AG08396 (cell line): ENCODE measurements at regions not wholly inside any gene's neighbourhood (a gene's known extent, or its start where the extent isn't known, plus 50 kb on each side); places are given as distances from the start of the nearest gene placed in this dataset.
"Not testable (repeated sequence)": the region's sequence is repeated elsewhere in the genome, so short reads cannot be mapped to it uniquely, and the experiment has no call there.

Experiments used
- DNase-seq: peaks from one replicate; pipeline ENCODE4 v3.0.0; 2012; ENCODE audit warnings: low spot score, mixed read lengths

DNA sequence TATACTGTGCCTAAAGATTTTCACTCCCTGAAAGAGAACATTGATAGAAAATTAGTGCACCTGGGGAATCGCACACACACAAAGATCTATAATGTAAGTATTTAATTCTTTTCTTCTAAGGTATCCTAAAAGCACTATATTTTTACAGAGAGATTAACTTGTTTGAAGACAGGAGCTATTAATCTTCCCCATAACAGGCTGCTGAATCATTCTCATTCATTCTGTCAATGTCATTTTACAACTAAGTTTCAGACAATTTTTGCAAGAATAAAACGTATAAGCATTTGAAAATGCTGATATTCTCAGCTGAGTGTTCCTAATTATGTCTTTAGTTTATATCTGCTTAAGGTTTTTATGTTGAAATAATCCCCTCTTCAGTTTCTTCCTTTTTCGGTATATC lies 776.7 kb downstream of the NXPH1 start:
- DNase-seq: no peak

DNA sequence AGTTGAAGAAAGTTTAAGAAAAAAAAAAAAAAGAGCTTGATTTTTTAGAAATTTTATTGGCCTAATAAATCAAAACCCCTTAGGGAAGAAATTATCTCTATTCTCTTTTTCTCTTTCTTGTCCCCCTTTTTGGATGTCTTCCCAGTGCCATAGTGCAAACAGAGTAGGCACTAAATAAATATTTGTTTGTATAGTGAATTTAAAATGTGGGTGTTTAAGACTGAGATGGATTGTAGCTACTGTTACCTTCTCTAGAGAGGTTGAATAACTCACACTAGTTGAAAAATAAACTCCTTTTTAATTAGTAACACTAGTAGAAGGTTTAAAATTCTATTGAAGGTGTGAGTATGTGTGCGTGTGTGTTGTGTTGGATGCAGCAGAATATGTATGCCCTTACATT lies 783.8 kb downstream of the NXPH1 start:
- DNase-seq: no peak

DNA sequence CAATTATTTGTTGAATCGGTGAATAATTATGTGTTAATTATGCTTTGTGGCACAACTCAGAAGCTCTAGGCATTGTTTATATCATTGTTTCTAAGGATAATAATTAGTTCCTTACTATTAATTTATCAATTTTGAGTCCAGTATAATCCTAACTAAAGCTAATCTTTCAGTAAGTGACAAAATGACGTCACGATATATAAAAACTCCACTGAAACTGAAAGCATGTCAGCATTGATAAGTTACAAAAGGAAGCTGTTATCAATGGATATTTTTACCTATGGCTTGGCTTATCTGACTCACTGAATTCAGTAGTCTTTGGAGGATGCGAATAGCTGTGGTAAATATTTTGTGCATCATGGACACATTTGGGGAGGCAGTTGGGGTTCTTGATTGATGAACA lies 793.1 kb downstream of the NXPH1 start:
- DNase-seq: no peak

DNA sequence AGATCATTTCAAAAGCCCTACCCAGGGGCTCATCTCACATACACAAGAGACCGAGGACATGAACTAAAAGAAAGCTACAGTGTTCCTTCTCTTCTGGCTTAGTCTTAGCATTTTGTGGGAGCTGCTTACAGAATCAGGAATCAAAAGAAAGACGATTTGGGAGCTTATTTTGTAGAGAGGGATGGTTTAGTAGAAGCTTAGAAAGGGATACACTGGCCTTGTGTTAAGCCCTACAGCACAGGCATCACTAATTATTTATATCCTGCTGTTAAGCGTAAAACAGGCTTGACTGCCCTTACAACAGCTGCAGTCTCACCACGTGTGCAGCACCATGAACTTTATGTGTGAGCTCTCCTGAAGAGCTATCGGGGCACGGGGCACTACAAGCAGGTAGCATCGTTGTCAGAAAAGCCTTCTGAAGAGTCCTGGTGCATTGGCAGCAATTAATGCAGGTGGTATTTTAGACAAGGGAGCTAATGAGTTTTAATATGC lies 798.3 kb downstream of the NXPH1 start:
- DNase-seq: no peak

DNA sequence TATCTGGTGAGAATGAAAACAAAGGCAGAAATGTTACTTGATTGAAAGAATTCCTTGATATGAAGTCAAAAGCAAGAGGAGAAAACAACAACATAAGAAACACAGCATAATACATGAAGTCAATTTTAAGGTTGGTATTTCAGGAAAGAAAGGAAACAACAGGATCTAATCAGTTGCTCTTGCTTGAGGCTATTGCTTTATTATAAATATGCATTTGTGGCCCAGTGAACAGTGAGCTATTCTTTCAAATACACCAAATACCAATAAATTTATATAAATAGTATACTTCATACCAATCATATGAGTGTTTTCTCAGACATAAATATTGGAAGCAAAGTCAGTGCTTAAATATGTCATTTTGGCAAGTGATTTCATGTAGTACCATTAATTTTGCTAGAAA lies 806.6 kb downstream of the NXPH1 start:
- DNase-seq: no peak

DNA sequence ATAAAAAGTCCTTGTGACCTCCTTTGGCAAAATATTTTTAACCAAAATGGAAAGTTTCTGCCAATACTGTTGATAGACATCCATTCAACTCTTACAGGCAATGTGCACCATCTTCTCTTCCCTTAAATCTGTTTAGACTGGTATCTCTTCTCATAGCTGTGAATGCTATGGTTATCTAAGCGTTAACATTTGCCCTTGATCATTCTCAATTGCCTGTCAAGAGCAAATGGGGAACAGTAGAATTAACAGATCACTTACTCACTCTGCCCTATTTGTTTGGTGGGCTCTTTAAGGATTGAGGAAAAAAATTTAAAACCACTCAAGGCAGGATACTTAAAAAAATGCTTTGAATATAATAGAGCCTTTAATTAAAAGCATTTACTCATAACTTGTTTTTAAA lies 808.4 kb downstream of the NXPH1 start:
- DNase-seq: no peak

DNA sequence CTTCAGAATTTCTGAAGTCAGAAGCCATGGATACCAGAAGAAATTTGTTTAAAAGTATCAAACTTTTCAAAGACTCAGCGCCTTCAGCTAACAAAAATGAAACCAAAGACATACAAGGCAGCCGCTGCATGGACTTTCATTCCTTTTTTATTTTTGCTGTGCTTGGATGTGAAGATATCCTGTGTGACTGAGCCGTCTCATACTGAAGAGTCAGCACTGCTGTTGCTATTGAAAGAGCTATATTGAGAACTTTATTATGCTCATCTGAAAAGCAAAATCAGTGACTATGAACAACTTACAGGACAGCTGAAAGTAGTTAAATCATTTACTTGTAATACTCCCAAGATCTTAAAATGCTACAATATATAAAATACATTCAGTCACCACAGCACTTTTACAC lies 809.2 kb downstream of the NXPH1 start:
- no peak for DNase-seq

DNA sequence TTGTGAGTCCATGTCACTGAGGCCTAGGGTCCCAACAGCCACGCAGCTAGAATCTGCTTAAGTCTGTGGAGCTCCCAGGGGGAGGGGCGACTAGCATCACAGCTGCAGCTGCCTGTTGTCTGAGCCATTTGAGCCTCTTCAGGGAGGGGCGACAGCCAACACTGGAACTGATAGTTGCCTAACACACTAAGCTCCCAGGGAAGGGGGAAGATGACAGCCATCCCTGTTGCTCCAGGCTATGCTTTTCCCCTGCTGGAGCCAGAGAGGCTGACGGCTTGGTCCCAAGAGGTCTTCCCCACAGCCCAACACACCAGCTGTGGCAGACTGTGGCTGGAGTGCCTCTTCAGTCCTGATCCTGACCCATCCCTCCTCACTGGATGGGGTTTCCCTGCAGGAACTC lies 817.5 kb downstream of the NXPH1 start:
- DNase-seq: no peak

DNA sequence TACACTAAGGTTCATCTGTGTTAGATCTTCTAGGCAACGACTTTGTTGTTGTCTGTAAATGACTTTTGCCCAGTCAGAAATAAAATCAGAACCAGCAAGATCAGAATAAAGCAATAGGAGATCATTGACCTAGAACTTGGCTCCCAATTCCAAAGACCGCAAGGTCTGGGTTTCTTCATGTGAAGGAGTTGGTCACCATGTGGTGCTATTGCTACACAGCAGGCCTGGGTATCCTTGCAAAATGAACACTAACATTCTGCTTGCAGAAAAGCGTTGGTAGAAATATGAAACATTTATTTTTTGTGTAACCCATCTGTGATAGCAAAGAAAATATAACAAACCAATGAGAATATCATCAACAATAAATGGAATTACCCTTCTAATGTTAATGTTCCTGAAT lies 831.0 kb downstream of the NXPH1 start:
- no peak for DNase-seq

DNA sequence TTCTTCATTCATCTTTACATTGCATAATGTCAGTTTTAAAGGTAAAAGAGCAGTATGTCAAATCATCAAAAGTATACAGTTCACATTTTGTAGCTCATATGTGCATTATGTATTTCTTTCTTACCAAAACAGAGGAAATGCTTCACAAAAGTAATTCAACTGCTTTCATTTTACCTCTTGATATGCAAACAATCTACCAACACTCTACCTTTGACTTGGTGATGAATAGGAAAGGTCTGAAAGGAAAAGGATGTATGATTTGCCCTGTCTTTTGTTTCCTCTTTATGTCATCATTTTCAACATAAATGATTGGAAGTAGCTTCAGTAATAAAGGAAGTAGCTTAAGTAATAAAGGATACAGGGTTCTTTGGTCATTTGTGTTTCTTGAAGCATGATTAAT lies 846.7 kb downstream of the NXPH1 start:
- DNase-seq: no peak

DNA sequence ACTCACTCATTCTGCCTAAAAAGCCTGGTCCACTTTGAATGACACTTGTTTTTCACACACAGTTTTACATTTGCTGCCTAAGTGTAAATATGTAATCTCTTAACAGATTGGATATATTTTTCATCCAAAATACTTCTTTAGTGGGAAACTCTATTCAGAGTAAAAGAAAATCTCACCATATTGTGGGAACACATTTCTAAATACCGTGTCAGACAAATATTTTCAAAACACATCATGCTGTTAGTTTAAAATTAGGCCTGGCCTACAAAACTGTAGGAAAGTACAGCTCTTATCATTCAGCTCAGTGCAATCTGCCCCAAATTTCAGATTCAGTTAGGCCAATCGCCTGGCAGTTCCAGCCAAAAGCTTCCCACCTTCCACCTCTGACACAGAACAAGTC lies 849.8 kb downstream of the NXPH1 start:
- no peak for DNase-seq

DNA sequence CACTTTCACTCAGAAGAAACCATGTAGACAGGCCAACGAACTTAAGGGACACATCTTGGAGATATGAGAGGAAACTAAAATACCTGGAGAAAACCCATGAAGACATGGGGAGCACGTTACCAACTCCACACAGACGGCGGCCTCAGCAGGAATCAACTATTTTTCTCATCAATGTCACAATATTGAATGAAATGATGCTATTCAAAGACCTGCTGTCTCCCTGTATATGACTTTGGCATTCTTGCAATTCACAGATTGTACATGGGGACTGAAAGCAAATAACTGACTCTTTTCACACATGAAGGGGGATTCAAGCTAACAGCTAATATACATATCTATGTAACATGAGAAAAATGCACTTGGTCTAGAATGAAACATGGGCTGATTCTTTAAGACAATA lies 869.0 kb downstream of the NXPH1 start:
- DNase-seq: no peak

DNA sequence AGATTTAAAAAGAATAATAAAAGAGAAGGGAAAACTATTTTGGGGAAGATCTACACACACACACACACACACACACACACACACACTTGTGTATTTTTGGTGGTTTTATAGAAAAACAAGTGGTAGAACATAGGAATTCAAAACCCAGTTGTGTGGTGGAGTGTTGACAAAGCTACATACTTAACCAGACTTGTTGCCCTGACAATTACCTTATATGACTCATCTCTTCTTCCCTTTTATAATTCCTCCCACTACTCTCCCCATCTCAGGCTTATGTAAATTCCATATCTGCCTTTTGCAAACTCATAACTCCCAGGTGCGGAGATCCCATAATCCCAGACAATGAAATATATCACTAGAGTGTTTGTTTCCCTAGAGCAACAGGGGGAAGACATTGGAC lies 873.7 kb downstream of the NXPH1 start:
- DNase-seq: no peak

DNA sequence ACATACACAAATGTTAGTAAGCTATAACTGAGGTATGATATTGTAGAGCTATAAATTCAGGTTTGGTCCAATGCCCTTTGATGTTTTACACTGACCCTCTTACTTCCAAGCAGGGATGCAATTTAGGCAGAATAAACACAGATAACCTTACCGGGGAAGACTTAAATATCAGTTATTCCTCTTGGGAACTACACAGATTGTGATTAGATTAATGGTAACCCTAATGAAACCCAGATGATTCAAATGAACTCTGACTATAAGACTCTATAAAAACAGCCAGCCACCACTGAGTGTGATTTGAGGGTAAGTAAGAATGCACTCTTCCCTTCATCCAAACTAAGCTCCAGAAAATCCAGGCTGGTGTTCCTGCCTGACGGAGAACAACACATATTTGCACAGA lies 891.1 kb downstream of the NXPH1 start:
- DNase-seq: no peak

DNA sequence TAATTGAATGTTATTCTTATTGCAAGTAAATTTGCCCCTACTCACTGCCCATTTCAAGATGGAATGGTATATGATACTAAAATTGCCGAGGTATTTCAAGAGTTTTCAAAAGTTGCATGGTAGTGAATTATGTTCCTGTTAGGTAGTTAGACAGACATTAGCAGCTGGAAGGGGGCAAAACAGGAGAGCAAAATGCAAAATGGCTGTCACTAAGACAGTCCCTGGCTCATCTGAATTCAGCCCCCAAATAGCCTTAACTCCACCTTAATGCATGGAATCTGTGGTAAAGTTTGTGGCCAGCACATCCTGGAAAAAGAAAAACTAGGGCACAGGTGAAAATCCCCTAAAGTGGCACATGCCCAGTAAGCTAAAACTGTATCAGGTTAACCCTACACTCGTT lies 894.9 kb downstream of the NXPH1 start:
- no peak for DNase-seq

DNA sequence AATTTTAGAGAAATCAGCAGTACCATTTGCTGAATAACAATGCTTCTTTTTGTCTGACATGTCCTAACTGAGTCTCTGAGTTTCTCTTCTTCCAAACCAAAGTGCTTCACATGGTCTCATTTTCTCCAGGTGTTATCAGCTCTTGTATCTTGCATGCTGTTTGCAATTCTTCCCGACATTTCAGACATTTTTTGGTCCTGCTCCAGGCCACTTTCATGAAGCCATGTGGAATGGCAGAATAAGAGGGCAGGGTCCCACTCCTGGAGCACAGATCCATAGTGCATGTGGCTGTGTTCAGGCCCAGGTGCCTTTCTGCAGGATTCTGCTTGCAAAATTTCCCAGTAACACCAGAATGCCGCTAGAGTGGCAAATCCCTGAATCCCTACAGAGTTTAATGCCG lies 916.2 kb downstream of the NXPH1 start:
- no peak for DNase-seq

DNA sequence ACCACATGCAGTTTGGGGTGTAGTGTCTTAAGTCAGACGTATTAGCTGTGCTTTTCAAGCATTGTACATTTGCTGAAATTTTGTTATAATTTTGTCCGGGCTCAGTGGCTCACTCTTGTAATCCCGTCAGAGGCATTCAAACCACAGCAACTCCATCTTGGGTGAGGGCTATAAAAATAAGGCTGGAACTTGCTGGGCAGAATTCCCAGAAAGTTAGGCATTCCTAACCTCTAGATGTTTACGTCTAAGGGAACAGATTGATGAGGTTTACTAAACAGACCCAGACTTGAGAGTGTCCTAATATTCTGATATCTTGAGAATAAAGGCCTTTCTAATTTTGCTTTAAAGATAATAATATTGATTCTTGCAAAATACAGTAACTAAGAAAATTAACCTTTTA lies 957.8 kb downstream of the NXPH1 start:
- DNase-seq: no peak

DNA sequence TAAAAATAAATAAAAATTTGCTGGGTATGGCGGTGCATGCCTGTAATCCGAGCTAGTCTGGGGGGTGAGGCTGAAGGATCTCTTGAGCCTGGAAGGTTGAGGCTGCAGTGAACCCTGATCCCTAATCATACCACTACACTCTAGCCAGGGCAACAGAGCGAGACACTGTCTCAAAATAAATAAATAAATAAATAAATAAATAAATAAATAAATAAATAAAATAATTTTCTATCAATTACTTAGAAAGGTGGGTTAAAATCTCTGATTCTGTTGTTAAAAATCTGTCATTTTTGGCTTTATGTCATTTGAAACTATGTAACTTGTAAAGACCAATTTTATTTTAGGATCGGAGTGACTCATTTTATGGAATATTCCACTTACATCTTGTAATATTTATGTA lies 958.6 kb downstream of the NXPH1 start:
- DNase-seq: no peak

DNA sequence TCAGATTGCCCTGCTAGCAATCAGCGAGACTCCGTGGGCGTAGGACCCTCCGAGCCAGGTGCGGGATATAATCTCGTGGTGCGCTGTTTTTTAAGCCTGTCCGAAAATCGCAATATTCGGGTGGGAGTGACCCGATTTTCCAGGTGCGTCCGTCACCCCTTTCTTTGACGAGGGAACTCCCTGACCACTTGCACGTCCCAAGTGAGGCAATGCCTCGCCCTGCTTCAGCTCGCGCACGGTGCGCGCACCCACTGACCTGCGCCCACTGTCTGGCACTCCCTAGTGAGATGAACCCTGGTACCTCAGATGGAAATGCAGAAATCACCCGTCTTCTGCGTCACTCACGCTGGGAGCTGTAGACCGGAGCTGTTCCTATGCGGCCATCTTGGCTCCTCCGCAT lies 971.0 kb downstream of the NXPH1 start:
- not testable (repeated sequence) for DNase-seq

DNA sequence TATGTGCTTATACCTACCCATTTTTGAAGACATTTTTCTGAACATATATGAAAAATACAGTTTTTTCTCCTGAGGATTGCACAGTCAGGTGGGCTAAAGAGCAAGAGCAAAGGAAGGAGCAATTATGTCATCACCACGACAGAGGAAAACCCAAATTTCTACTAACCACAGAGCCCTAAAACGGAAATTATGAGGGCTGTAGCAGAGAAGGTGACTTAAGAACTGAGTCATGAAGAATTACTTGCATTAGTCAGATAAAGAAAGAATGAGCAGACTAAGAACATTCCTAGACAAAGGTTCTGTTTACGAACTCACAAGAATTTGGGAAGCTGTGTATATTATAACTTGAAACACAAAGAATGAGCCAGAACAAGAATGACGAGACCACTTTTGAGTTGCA lies 974.4 kb downstream of the NXPH1 start:
- no peak for DNase-seq

DNA sequence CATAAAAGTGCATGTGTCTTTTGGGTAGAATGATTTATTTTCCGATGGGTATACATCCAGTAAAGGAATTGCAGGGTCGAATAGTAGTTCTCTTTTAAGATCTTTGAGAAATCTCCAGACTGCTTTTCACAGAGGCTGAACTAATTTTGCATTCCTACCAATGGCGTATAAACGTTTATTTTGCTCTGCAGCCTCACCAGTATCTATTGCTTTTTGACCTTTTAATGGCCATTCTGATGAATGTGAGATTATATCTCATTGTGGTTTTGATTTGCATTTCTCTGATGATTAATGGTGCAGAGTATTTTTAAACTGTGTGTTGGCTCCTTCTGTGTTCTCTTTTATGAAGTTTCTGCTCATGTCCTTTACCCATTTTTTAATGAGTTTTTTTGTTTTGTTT lies 1020.1 kb downstream of the NXPH1 start:
- no peak for DNase-seq

DNA sequence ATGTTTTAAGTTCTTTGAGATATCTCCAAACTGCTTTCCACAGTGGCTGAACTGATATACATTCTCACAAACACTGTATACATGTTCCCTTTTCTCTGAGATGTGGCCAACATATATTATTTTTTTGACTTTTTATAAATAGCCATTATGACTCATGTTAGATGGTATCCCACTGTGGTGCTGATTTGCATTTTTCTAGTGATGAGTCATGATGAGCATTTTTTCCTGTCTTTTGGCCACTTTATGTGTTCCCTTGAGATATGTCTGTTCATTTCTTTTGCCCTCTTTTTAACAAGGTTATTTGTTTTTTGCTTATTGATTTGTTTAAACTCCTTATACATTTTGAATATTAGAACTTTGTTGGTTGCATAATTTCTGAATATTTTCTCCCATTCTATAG lies 1055.1 kb downstream of the NXPH1 start:
- peak; percentile 4 for DNase-seq

DNA sequence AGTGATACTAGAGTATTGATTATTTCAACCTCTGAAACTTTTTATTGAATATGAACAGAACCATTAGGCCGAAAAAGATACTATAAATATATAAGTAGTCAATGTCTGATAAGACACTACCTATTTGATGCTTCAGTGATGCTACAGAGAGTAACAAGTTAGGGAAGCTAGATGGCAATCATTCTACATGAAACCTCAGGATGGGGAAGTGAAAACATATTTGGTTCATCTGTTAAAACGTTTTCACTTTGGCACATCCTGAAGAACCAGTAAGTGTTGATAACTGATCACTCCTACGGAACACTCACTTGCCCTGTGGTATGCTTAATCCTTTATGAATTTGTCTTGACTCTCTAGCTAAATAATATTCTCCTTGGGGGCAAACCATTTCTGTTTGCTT lies 1064.9 kb downstream of the NXPH1 start:
- DNase-seq: no peak

DNA sequence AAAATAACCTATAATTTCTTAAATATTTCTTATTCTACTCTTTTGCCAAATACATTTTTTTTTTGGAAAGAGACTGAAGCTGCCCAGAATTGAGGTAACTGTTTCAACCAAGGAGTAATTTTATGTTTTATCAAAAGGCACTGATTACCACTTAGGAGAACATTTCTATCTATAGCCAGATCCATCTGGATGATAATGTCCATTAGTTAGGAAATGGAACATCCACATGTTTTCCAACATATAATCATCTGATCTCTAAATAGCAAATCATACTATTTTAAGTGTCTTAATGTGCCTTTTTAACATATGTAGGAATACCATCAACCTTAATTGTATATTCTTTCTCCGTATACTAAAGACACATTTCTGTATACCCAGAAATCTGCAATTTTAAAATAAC lies 1068.9 kb downstream of the NXPH1 start:
- DNase-seq: no peak

DNA sequence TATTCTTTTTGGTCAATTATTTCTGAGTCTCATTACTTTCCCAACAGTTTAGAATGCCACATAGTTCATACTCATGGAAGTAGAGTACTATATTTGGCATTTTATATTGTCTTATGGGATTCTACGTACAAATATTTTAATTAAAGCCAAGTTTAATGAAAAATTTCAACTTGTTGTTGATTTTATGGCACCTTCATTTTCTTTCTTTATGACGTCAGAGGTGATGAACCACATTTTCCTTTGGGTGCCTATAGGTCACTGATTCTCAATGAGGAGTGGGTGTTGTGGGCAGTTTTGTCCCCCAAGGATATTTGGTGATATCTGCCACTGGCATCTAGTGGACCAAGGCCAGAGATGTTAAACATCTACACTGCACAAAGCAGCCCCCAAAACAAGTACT lies 1071.3 kb downstream of the NXPH1 start:
- DNase-seq: no peak
